Body of pancreas (tissue), 4 donors: ENCODE measurements at regions not wholly inside any gene's neighbourhood (a gene's known extent, or its start where the extent isn't known, plus 50 kb on each side); places are given as distances from the start of the nearest gene placed in this dataset.

ENCODE experiments used
- ATAC-seq: fragments of 150-250 bp; one replicate; pipeline ENCODE4 v1.9.1; 2016
- DNase-seq, 4 donors: peaks; one replicate each; pipeline ENCODE4 v3.0.0-alpha.2; 2019
- H3K27ac ChIP-seq, 4 donors: fragments of 200-600 bp; sonication (generic); 1 replicate in 3 of 4; 2 replicates in 1 of 4; pipeline versions ENCODE4 v1.5.1 to v1.6.1; 2016 to 2019; ENCODE audit warnings: mild to moderate bottlenecking in 1 of 4, mixed read lengths in 1 of 4, moderate library complexity in 1 of 4
- H3K27me3 ChIP-seq, 2 donors: fragments of 200-600 bp; sonication (generic); one replicate each; pipeline ENCODE4 v1.6.0; 2016; ENCODE audit warnings: mild to moderate bottlenecking in 1 of 2
- H3K36me3 ChIP-seq, 2 donors: fragments of 200-600 bp; sonication (generic); replicated peaks in 1 of 2; 2 replicates each; pipeline ENCODE4 v1.5.1; 2016; ENCODE audit warnings: low read depth in 2 of 2; ENCODE audit not compliant: insufficient read depth in 1 of 2
- H3K4me1 ChIP-seq: fragments of 200-600 bp; sonication (generic); one replicate; pipeline ENCODE4 v1.6.0; 2016
- H3K4me3 ChIP-seq, 2 donors: fragments of 200-600 bp; sonication (generic); 1 replicate in 1 of 2; 2 replicates in 1 of 2; pipeline ENCODE4 v1.5.1; 2016 to 2019
- H3K9me3 ChIP-seq, 3 donors: fragments of 200-600 bp; sonication (generic); 1 replicate in 2 of 3; 2 replicates in 1 of 3; pipeline ENCODE4 v1.5.1; 2016
- CTCF ChIP-seq, 7 experiments: fragments of 450-650 bp in 4 of 7; fragments of 200-600 bp in 3 of 7; sonication (generic) in 3 of 7; IDR thresholded peaks; one replicate each; pipeline ENCODE4 v1.5.1; 2016 to 2019; ENCODE audit warnings: antibody characterized with exemption in 7 of 7
- POLR2A ChIP-seq, 3 donors: fragments of 450-650 bp; IDR thresholded peaks; one replicate each; pipeline ENCODE4 v1.6.1; 2016; ENCODE audit warnings: antibody characterized with exemption in 3 of 3, mild to moderate bottlenecking in 2 of 3
- WGBS, 2 donors: methylation state at CpG; one replicate each; pipeline ENCODE4 v1.1.5; 2017; 5-methylcytosine and 5-hydroxymethylcytosine counted together
- intact Hi-C: fragments of 100-400 bp; cut with DNase I; formaldehyde crosslinking; loops from one replicate; pipeline ENCODE4 v1.15.1; 2023

DNA sequence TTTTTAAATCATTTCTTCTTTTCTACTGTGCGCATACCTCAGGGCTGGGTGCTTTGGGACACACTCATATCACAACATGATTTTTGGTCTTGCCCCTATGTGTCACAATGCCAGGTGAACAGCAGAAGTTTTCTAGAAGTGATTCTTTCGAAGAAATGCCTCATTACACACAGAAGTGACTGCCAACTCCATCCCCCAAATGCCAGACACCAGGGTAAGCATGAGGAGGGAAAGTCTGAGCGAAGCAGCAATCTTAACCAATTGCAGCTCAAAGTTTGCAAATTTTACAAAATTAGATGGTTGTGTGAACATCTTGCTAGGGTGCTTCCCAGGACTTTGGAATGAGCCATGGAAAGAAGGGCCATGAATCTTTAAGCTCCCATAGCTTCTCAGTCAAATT, 87.3 kb upstream of the PLEKHA5 start:
- H3K27me3 ChIP-seq: no peaks in the 10 kb centered on the region
- no peaks in the 10 kb centered on the region for H3K9me3 ChIP-seq
- no peaks in the 10 kb centered on the region for H3K36me3 ChIP-seq
- H3K27ac ChIP-seq: no peak overlapping the region
- H3K4me1 ChIP-seq: no peaks in the 10 kb centered on the region
- ATAC-seq: no peak
- intact Hi-C loops: no loop called here
- no peak overlapping the region for H3K4me3 ChIP-seq
- TF ChIP-seq CTCF (IDR thresholded peaks at IDR 0.05): no peak
- no peak for TF ChIP-seq POLR2A (IDR thresholded peaks at IDR 0.05)
- DNase-seq: no peak
- 92 to 94% methylated on average over 3 of the region's 3 CpGs for WGBS, 2 donors

DNA sequence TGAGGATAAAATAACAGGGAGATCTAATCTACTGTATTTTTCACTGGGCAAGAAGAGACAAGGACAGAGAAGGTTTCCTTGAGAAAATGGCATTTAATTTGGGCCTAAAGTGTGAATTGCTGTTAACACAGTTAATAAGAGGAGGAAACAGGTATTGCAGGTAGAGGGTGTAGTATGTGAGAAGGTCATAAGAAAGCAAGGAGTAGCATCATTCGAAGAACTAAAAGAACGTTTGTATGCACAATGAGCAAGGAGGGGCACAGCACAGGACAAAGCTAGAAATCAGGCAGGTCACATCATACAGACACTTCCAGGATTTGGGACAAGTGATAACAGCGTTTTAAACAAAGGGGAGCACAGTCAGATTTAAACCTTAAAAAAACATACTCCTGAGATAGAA, 85.1 kb upstream of the PLEKHA5 start:
- 40% methylated on average over 3 of the region's 3 CpGs for WGBS, 2 donors
- intact Hi-C loops: no loop called here
- no peak for ATAC-seq

GRCh38 chr12:19044891-19045290, 84.6 kb upstream of the PLEKHA5 start:
- WGBS, 2 donors: 85 to 86% methylated on average over 4 of the region's 4 CpGs
- ATAC-seq: no peak

More for the DNA sequence above, 85.1 kb upstream of the PLEKHA5 start:
- no peaks in the 10 kb centered on the region for H3K9me3 ChIP-seq
- no peaks in the 10 kb centered on the region for H3K4me1 ChIP-seq
- H3K4me3 ChIP-seq: no peak overlapping the region
- H3K27ac ChIP-seq: no peak overlapping the region
- no peak for DNase-seq
- H3K27me3 ChIP-seq: no peaks in the 10 kb centered on the region
- H3K36me3 ChIP-seq: no peaks in the 10 kb centered on the region
- TF ChIP-seq CTCF (IDR thresholded peaks at IDR 0.05): no peak
- TF ChIP-seq POLR2A (IDR thresholded peaks at IDR 0.05): no peak

DNA sequence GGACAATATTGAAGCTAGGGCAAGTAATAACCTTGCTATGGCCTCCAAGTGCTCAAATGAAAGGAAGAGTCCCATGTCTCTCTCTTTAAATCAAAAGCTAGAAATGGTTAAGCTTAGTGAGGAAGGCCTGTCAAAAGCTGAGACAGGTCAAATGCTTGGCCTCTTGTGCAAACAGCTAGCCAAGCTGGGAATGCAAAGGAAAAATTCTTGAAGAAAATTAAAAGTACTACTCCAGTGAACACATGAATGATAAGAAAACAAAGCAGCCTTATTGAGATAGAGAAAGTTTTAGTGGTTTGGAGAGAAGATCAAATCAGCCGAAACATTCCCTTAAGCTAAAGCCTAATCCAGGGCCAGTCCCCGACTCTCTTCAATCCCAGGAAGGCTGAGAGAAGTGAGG, 84.1 kb upstream of the PLEKHA5 start:
- no peaks in the 10 kb centered on the region for H3K9me3 ChIP-seq
- no peak overlapping the region for H3K4me3 ChIP-seq
- DNase-seq (no peak), ATAC-seq (no peak)
- WGBS, 2 donors: 47 to 57% methylated on average over 2 of the region's 2 CpGs
- H3K4me1 ChIP-seq: no peaks in the 10 kb centered on the region
- no peak overlapping the region for H3K27ac ChIP-seq
- no peaks in the 10 kb centered on the region for H3K27me3 ChIP-seq
- intact Hi-C loops: no loop called here
- no peaks in the 10 kb centered on the region for H3K36me3 ChIP-seq
- TF ChIP-seq POLR2A (IDR thresholded peaks at IDR 0.05) (no peak), CTCF (IDR thresholded peaks at IDR 0.05) (no peak)

More at GRCh38 chr12:19044891-19045290, 84.6 kb upstream of the PLEKHA5 start:
- Histone ChIP-seq H3K4me3 (no peak overlapping the region), H3K36me3 (no peaks in the 10 kb centered on the region), H3K9me3 (no peaks in the 10 kb centered on the region), H3K27ac (no peak overlapping the region), H3K27me3 (no peaks in the 10 kb centered on the region), H3K4me1 (no peaks in the 10 kb centered on the region)
- TF ChIP-seq POLR2A (IDR thresholded peaks at IDR 0.05): no peak
- intact Hi-C loops: no loop called here
- no peak for DNase-seq

DNA sequence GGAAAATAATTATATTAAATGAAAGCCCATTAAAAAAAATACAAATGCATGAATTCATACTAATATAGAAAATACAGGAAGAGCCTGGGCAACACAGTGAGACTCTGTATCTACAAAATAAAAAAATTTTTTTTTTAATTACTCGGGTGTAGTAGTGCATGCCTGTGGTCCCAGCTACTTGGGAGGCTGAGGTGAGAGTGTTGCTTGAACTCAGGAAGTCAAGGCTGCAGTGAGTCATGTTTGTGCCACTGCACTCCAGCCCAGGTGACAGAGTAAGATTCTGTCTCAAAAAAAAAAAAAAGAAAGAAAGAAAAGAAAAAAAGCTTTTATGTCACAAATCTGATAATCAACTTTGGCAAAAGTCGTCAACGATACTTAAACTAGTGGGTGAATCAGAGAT, 80.6 kb upstream of the PLEKHA5 start:
- no peaks in the 10 kb centered on the region for H3K9me3 ChIP-seq
- H3K27me3 ChIP-seq: no peaks in the 10 kb centered on the region
- no peaks in the 10 kb centered on the region for H3K4me1 ChIP-seq
- intact Hi-C loops: no loop called here
- no peak overlapping the region for H3K27ac ChIP-seq
- H3K36me3 ChIP-seq: no peaks in the 10 kb centered on the region
- no peak for TF ChIP-seq CTCF (IDR thresholded peaks at IDR 0.05)
- TF ChIP-seq POLR2A (IDR thresholded peaks at IDR 0.05): no peak
- DNase-seq (no peak), ATAC-seq (no peak)
- H3K4me3 ChIP-seq: no peak overlapping the region
- 90 to 95% methylated on average over 3 of the region's 3 CpGs for WGBS, 2 donors
